A549 (cell line): ENCODE measurements at regions not wholly inside any gene's neighbourhood (a gene's known extent, or its start where the extent isn't known, plus 50 kb on each side); places are given as distances from the start of the nearest gene placed in this dataset.

Experiments used
- ATAC-seq, 2 experiments: fragments of 200-7000 bp in 1 of 2; fragments of >200 bp in 1 of 2; cut with Nextera tagmentation in 1 of 2; cut with Tn5 transposase in 1 of 2; 3 replicates each; pipeline versions ENCODE4 v1.8.0 to v1.9.1; 2018 to 2020; ENCODE audit warnings: mild to moderate bottlenecking in 1 of 2, moderate library complexity in 1 of 2
- CTCF ChIA-PET: fragments of 300-600 bp; sonication (Branson Sonifier 250); formaldehyde crosslinking; extraction: SDS; loops from one replicate; lab custom pipeline; 2021; ENCODE audit warnings: antibody characterized with exemption, inconsistent platforms; lab: Yijun Ruan, JAX
- POLR2A ChIA-PET: fragments of 350-600 bp; formaldehyde crosslinking; extraction: SDS; loops from one replicate; lab custom pipeline; 2021; ENCODE audit warnings: antibody characterized with exemption, inconsistent platforms; lab: Yijun Ruan, JAX
- DNase-seq, 2 experiments: peaks; one replicate each; pipeline versions ENCODE4 v3.0.0 to v3.0.0-alpha.2; 2011 to 2016; ENCODE audit warnings: low read depth in 1 of 2, low spot score in 1 of 2
- FAIRE-seq: peaks from 2 replicates; lab custom pipeline; 2011; peaks lifted over from hg19 to GRCh38; lab: Jason Lieb, UNC
- H3K27ac ChIP-seq, 2 experiments: fragments of >200 bp; sonication (Bioruptor Twin); formaldehyde crosslinking; 3 replicates each; pipeline ENCODE4 v1.5.1; 2016 to 2017
- H3K4me1 ChIP-seq: fragments of >200 bp; sonication (Bioruptor Twin); formaldehyde crosslinking; 3 replicates; pipeline ENCODE4 v1.6.1; 2016
- H3K4me2 ChIP-seq: fragments of >200 bp; sonication (Bioruptor Twin); formaldehyde crosslinking; 3 replicates; pipeline ENCODE4 v1.6.1; 2016
- H3K4me3 ChIP-seq: fragments of >200 bp; sonication (Bioruptor Twin); formaldehyde crosslinking; 3 replicates; pipeline ENCODE4 v1.5.1; 2016
- H3K9me3 ChIP-seq: fragments of >200 bp; sonication (Bioruptor Twin); formaldehyde crosslinking; 3 replicates; pipeline ENCODE4 v1.6.1; 2016
- CBX2 ChIP-seq: fragments of 200-600 bp; sonication (generic); IDR thresholded peaks from 2 replicates; pipeline ENCODE4 v1.6.1; 2016; ENCODE audit warnings: low read depth, mild to moderate bottlenecking, borderline replicate concordance
- CEBPB ChIP-seq, 2 experiments: fragments of >200 bp in 1 of 2; sonication (Bioruptor Twin) in 1 of 2; formaldehyde crosslinking in 1 of 2; IDR thresholded peaks; 2 replicates each; pipeline ENCODE4 v1.6.1; 2012 to 2016
- CHD2 ChIP-seq: fragments of 150-350 bp; IDR thresholded peaks from 2 replicates; pipeline ENCODE4 v1.6.1; 2014; ENCODE audit warnings: low read length; ENCODE audit not compliant: partially characterized antibody
- EP300 ChIP-seq, 2 experiments: fragments of >200 bp; sonication (Bioruptor Twin); formaldehyde crosslinking; IDR thresholded peaks; 2 replicates in 1 of 2; 3 replicates in 1 of 2; pipeline ENCODE4 v1.6.1; 2016 to 2017
- HES2 ChIP-seq: fragments of >200 bp; sonication (Bioruptor Twin); formaldehyde crosslinking; IDR thresholded peaks from 2 replicates; pipeline ENCODE4 v1.6.1; 2016
- HEYL ChIP-seq: fragments of 250-450 bp; sonication (Bioruptor Pico); IDR thresholded peaks from 2 replicates; pipeline ENCODE4 v1.8.0; 2021; ENCODE audit warnings: mild to moderate bottlenecking, moderate library complexity
- JUN ChIP-seq, 2 experiments: fragments of >200 bp; sonication (Bioruptor Twin); formaldehyde crosslinking; IDR thresholded peaks; 2 replicates in 1 of 2; 3 replicates in 1 of 2; pipeline ENCODE4 v1.6.1; 2016 to 2017
- MYC ChIP-seq: IDR thresholded peaks from 2 replicates; pipeline ENCODE4 v1.6.1; 2012; ENCODE audit warnings: mild to moderate bottlenecking, inconsistent platforms, low read length, improper control_type of control experiment, borderline replicate concordance
- NFE2L2 ChIP-seq: fragments of 150-350 bp; conservative IDR thresholded peaks from 2 replicates; pipeline ENCODE4 v1.6.1; 2014; ENCODE audit warnings: low read length
- POLR2AphosphoS2 ChIP-seq: conservative IDR thresholded peaks from 2 replicates; pipeline ENCODE4 v1.6.1; 2012; ENCODE audit warnings: low read length, improper control_type of control experiment, inconsistent platforms
- REST ChIP-seq: fragments of 200-600 bp; sonication (generic); IDR thresholded peaks from 2 replicates; pipeline ENCODE4 v1.6.1; 2016; ENCODE audit warnings: antibody characterized with exemption, mild to moderate bottlenecking, moderate library complexity
- RFX5 ChIP-seq: fragments of 450-650 bp; IDR thresholded peaks from 2 replicates; pipeline ENCODE4 v1.7.1; 2014; ENCODE audit warnings: antibody characterized with exemption, mild to moderate bottlenecking, moderate library complexity
- SMC3 ChIP-seq: fragments of >200 bp; sonication (Bioruptor Twin); formaldehyde crosslinking; IDR thresholded peaks from 3 replicates; pipeline ENCODE4 v1.6.1; 2018; ENCODE audit warnings: inconsistent platforms
- TFCP2L1 ChIP-seq: fragments of 250-450 bp; sonication (Bioruptor Pico); IDR thresholded peaks from 2 replicates; pipeline ENCODE4 v1.5.0; 2021; ENCODE audit warnings: mild to moderate bottlenecking
- ZC3H11A ChIP-seq: fragments of 450-650 bp; IDR thresholded peaks from 2 replicates; pipeline ENCODE4 v1.6.1; 2014; ENCODE audit warnings: antibody characterized with exemption, mild to moderate bottlenecking
- ZNF302 ChIP-seq: fragments of 250-450 bp; sonication (Bioruptor Pico); IDR thresholded peaks from 2 replicates; pipeline ENCODE4 v1.9.0; 2021; ENCODE audit warnings: inconsistent platforms, mild to moderate bottlenecking, moderate library complexity
- ZSCAN20 ChIP-seq: fragments of 250-450 bp; sonication (Bioruptor Pico); IDR thresholded peaks from 2 replicates; pipeline ENCODE4 v1.8.0; 2022; ENCODE audit warnings: mild to moderate bottlenecking, moderate library complexity
- WGBS: methylation state at CpG from one replicate; pipeline ENCODE4 v1.1.6; 2017; ENCODE audit errors: missing lambda C conversion rate; 5-methylcytosine and 5-hydroxymethylcytosine counted together
- TF ChIP-seq, protein P1 (sequence below): IDR thresholded peaks from 2 replicates; pipeline ENCODE4 v1.6.1; 2012; ENCODE audit warnings: low read depth, borderline replicate concordance

DNA sequence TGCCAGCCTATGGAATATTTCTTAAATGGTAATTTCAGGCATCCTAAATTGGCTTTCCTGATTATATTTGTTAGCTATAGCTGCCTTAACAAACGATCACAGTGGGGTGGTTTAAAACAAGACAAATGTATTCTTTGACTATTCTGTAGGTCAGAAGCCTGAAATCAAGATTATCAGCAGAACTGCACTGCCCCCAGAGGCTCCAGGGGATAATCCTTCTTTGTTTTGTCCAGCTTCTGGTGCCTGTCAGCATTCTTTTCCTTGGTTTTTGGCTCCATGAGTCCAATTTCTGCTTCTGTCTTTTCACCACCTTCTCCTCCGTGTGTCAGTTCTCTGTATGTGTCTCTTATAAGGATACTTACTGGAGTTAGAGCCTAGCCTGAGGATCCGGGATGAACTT, 1282.2 kb upstream of the USP15 start:
- WGBS: 3% methylated on average over 3 of the region's 3 CpGs
- FAIRE-seq: no peak

GRCh38 chr12:60980558-60980957, 1279.6 kb upstream of the USP15 start:
- TF ChIP-seq NFE2L2 (no peak), HEYL (no peak), MYC (no peak), ZC3H11A (no peak), SMC3 (no peak), POLR2AphosphoS2 (no peak), REST (no peak)
- TF ChIP-seq, protein P1, sequence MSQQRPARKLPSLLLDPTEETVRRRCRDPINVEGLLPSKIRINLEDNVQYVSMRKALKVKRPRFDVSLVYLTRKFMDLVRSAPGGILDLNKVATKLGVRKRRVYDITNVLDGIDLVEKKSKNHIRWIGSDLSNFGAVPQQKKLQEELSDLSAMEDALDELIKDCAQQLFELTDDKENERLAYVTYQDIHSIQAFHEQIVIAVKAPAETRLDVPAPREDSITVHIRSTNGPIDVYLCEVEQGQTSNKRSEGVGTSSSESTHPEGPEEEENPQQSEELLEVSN: no peak
- TF ChIP-seq, all 56 proteins: peak for 0
- CTCF ChIA-PET: no interaction called here
- Histone ChIP-seq H3K4me1 (no peaks in the 10 kb centered on the region), H3K9me3 (peaks cover 3% of the 10 kb centered on the region; the same call in 1 of the 3 replicates), H3K4me2 (no peak overlapping the region), H3K27ac (no peak overlapping the region), H3K4me3 (no peak overlapping the region)
- WGBS: 4% methylated on average over 1 of the region's 1 CpG
- no peak for ATAC-seq
- no peak for DNase-seq
- no peak for FAIRE-seq
- POLR2A ChIA-PET: no interaction called here

More for the DNA sequence above, 1282.2 kb upstream of the USP15 start:
- no peak overlapping the region for H3K4me2 ChIP-seq
- ChIA-PET CTCF (no interaction called here), POLR2A (no interaction called here)
- no peak for TF ChIP-seq CEBPB (IDR thresholded peaks at IDR 0.05)
- no peak for TF ChIP-seq POLR2AphosphoS2
- no peaks in the 10 kb centered on the region for H3K4me1 ChIP-seq
- H3K9me3 ChIP-seq: no peaks in the 10 kb centered on the region; the same call in 2 of the 3 replicates
- no peak overlapping the region for H3K27ac ChIP-seq
- ATAC-seq (no peak), DNase-seq (no peak)
- no peak overlapping the region for H3K4me3 ChIP-seq

- CTCF ChIA-PET: no interaction called here
- DNase-seq (no peak), FAIRE-seq (no peak), ATAC-seq (no peak)
- no peak overlapping the region for H3K4me2 ChIP-seq
- H3K4me1 ChIP-seq: no peaks in the 10 kb centered on the region
- no peak overlapping the region for H3K4me3 ChIP-seq
- WGBS: 8% methylated on average over 2 of the region's 2 CpGs
- TF ChIP-seq CBX2: no peak
- no peak for TF ChIP-seq RFX5
- TF ChIP-seq HES2: no peak
- no peak for TF ChIP-seq EP300 (IDR thresholded peaks at IDR 0.05)
- TF ChIP-seq ZNF302 (CRISPR knock-in tag): no peak
- no peak for TF ChIP-seq JUN (IDR thresholded peaks at IDR 0.05)
- no peak for TF ChIP-seq ZSCAN20 (CRISPR knock-in tag)
- TF ChIP-seq CHD2: no peak
- TF ChIP-seq TFCP2L1 (CRISPR knock-in tag): no peak
- TF ChIP-seq, all 56 proteins: peak for 0
- Histone ChIP-seq H3K27ac (no peak overlapping the region), H3K9me3 (peaks cover 3% of the 10 kb centered on the region; the same call in 1 of the 3 replicates)
- POLR2A ChIA-PET: no interaction called here
Observed at GRCh38 chr12:60981473-60981872, 1278.7 kb upstream of the USP15 start.
